SK-N-SH (cell line): ENCODE measurements at regions not wholly inside any gene's neighbourhood (a gene's known extent, or its start where the extent isn't known, plus 50 kb on each side); places are given as distances from the start of the nearest gene placed in this dataset.

Experiments used
- CTCF ChIA-PET: fragments of 300-600, 350-600 bp; formaldehyde crosslinking; extraction: SDS; loops from one replicate; lab custom pipeline; 2021; lab: Yijun Ruan, JAX
- POLR2A ChIA-PET: fragments of 350-600 bp; sonication (Branson Sonifier 250); formaldehyde crosslinking; extraction: SDS; loops from one replicate; lab custom pipeline; 2020; ENCODE audit warnings: antibody characterized with exemption, inconsistent platforms; lab: Yijun Ruan, JAX
- DNase-seq: peaks from one replicate; pipeline ENCODE4 v3.0.0; 2012
- H2AFZ ChIP-seq: fragments of 200-600 bp; sonication (generic); 2 replicates; pipeline ENCODE4 v1.8.1; 2016; ENCODE audit warnings: antibody characterized with exemption, mild to moderate bottlenecking, low read depth
- H3F3A ChIP-seq: fragments of 200-600 bp; sonication (generic); replicated peaks from 2 replicates; pipeline ENCODE3; 2016; ENCODE audit warnings: antibody characterized with exemption, mild to moderate bottlenecking; ENCODE audit not compliant: insufficient read depth
- H3K27ac ChIP-seq, 2 experiments: fragments of 200-500 bp in 1 of 2; fragments of 200-600 bp in 1 of 2; sonication (Bioruptor generic) in 1 of 2; sonication (generic), shearing (Covaris generic) in 1 of 2; 2 replicates each; pipeline versions ENCODE4 v1.5.1 to v1.6.1; 2014 to 2016; ENCODE audit warnings: low read depth in 2 of 2, inconsistent platforms in 1 of 2, low read length in 1 of 2, mild to moderate bottlenecking in 1 of 2, mixed read lengths in 1 of 2
- H3K27me3 ChIP-seq: fragments of 200-600 bp; sonication (generic), shearing (Covaris generic); 2 replicates; pipeline ENCODE4 v1.6.1; 2016; ENCODE audit warnings: mixed run types; ENCODE audit not compliant: insufficient read depth
- H3K36me3 ChIP-seq, 2 experiments: fragments of 200-500 bp in 1 of 2; fragments of 200-600 bp in 1 of 2; sonication (Bioruptor generic) in 1 of 2; sonication (generic) in 1 of 2; replicated peaks in 1 of 2; 2 replicates each; pipeline versions ENCODE3 to v1.5.1; 2014 to 2016; ENCODE audit warnings: low read length in 1 of 2, mild to moderate bottlenecking in 1 of 2; ENCODE audit not compliant: insufficient read depth in 2 of 2, control insufficient read depth in 1 of 2
- H3K4me1 ChIP-seq, 2 experiments: fragments of 200-500 bp in 1 of 2; fragments of 200-600 bp in 1 of 2; sonication (Bioruptor generic) in 1 of 2; sonication (generic), shearing (Covaris generic) in 1 of 2; 2 replicates each; pipeline versions ENCODE4 v1.5.1 to v1.6.1; 2014 to 2016; ENCODE audit warnings: low read depth in 1 of 2, low read length in 1 of 2, mixed run types in 1 of 2; ENCODE audit not compliant: insufficient read depth in 2 of 2, control insufficient read depth in 1 of 2
- H3K4me2 ChIP-seq: fragments of 200-600 bp; sonication (generic), shearing (Covaris generic); 2 replicates; pipeline ENCODE4 v1.6.1; 2017; ENCODE audit warnings: mixed run types
- H3K4me3 ChIP-seq, 2 experiments: fragments of 200-500 bp in 1 of 2; fragments of 200-600 bp in 1 of 2; sonication (Bioruptor generic) in 1 of 2; sonication (generic), shearing (Covaris generic) in 1 of 2; 2 replicates each; pipeline versions ENCODE4 v1.5.1 to v1.8.1; 2014 to 2016; ENCODE audit warnings: low read depth in 2 of 2, inconsistent platforms in 1 of 2, low read length in 1 of 2, mild to moderate bottlenecking in 1 of 2, mixed read lengths in 1 of 2, moderate library complexity in 1 of 2
- H3K79me2 ChIP-seq: fragments of 200-600 bp; sonication (generic); 2 replicates; pipeline ENCODE4 v1.8.1; 2017; ENCODE audit warnings: mild to moderate bottlenecking; ENCODE audit not compliant: insufficient read depth
- H3K9ac ChIP-seq: fragments of 200-600 bp; sonication (generic); 2 replicates; pipeline ENCODE4 v1.6.1; 2017; ENCODE audit warnings: mixed run types
- H3K9me2 ChIP-seq: fragments of 200-600 bp; sonication (generic); 2 replicates; pipeline ENCODE4 v1.6.1; 2017; ENCODE audit warnings: mixed run types
- H3K9me3 ChIP-seq: fragments of 200-600 bp; sonication (generic); 2 replicates; pipeline ENCODE4 v1.6.1; 2017; ENCODE audit warnings: mixed run types, mild to moderate bottlenecking, moderate library complexity
- H4K20me1 ChIP-seq: fragments of 200-600 bp; sonication (generic); 2 replicates; pipeline ENCODE4 v1.6.1; 2017; ENCODE audit warnings: mild to moderate bottlenecking, mixed run types; ENCODE audit not compliant: insufficient read depth
- CHD2 ChIP-seq: fragments of 150-350 bp; IDR thresholded peaks from 2 replicates; pipeline ENCODE4 v1.6.1; 2018; ENCODE audit warnings: low read length; ENCODE audit not compliant: partially characterized antibody
- ELF1 ChIP-seq: IDR thresholded peaks from 2 replicates; pipeline ENCODE4 v1.4.0; 2012
- EP300 ChIP-seq, 2 experiments: IDR thresholded peaks; 2 replicates each; pipeline versions ENCODE4 v1.4.0 to v1.6.1; 2012; ENCODE audit warnings: borderline replicate concordance in 1 of 2, low read depth in 1 of 2, low read length in 1 of 2
- EZH2phosphoT487 ChIP-seq: fragments of 200-600 bp; sonication (generic); IDR thresholded peaks from 2 replicates; pipeline ENCODE4 v1.6.1; 2017; ENCODE audit warnings: low read depth, mixed run types, mild to moderate bottlenecking, antibody characterized with exemption, moderate library complexity, borderline replicate concordance
- IRF3 ChIP-seq: fragments of 150-350 bp; IDR thresholded peaks from 2 replicates; pipeline ENCODE4 v1.6.1; 2016; ENCODE audit warnings: mild to moderate bottlenecking, low read depth, low read length
- MEF2A ChIP-seq: IDR thresholded peaks from 2 replicates; pipeline ENCODE4 v1.4.0; 2012; ENCODE audit warnings: low read depth, borderline replicate concordance
- NRF1 ChIP-seq: IDR thresholded peaks from 2 replicates; pipeline ENCODE4 v1.6.1; 2012; ENCODE audit warnings: low read depth, mild to moderate bottlenecking, low read length
- RCOR1 ChIP-seq: fragments of 150-350 bp; IDR thresholded peaks from 2 replicates; pipeline ENCODE4 v1.6.1; 2017; ENCODE audit warnings: antibody characterized with exemption, low read length
- RFX5 ChIP-seq: IDR thresholded peaks from 2 replicates; pipeline ENCODE4 v1.6.1; 2012; ENCODE audit warnings: mild to moderate bottlenecking, improper control_type of control experiment, low read length
- RXRA ChIP-seq: IDR thresholded peaks from 2 replicates; pipeline ENCODE4 v1.4.0; 2012; ENCODE audit warnings: low read depth, mild to moderate bottlenecking, borderline replicate concordance
- TCF12 ChIP-seq: IDR thresholded peaks from 2 replicates; pipeline ENCODE4 v1.4.0; 2012
- USF1 ChIP-seq: IDR thresholded peaks from 2 replicates; pipeline ENCODE4 v1.4.0; 2012; ENCODE audit warnings: low read depth, borderline replicate concordance
- WGBS: methylation state at CpG from one replicate; pipeline ENCODE4 v1.1.6; 2017; ENCODE audit warnings: low lambda C conversion rate; 5-methylcytosine and 5-hydroxymethylcytosine counted together
- TF ChIP-seq, protein P1 (sequence below): IDR thresholded peaks from 2 replicates; pipeline ENCODE4 v1.4.0; 2012; ENCODE audit warnings: low read depth
- TF ChIP-seq, protein P2 (sequence below): fragments of 200-600 bp; sonication (generic); IDR thresholded peaks from 2 replicates; pipeline ENCODE4 v1.6.1; 2017; ENCODE audit warnings: antibody characterized with exemption, mild to moderate bottlenecking, moderate library complexity

DNA sequence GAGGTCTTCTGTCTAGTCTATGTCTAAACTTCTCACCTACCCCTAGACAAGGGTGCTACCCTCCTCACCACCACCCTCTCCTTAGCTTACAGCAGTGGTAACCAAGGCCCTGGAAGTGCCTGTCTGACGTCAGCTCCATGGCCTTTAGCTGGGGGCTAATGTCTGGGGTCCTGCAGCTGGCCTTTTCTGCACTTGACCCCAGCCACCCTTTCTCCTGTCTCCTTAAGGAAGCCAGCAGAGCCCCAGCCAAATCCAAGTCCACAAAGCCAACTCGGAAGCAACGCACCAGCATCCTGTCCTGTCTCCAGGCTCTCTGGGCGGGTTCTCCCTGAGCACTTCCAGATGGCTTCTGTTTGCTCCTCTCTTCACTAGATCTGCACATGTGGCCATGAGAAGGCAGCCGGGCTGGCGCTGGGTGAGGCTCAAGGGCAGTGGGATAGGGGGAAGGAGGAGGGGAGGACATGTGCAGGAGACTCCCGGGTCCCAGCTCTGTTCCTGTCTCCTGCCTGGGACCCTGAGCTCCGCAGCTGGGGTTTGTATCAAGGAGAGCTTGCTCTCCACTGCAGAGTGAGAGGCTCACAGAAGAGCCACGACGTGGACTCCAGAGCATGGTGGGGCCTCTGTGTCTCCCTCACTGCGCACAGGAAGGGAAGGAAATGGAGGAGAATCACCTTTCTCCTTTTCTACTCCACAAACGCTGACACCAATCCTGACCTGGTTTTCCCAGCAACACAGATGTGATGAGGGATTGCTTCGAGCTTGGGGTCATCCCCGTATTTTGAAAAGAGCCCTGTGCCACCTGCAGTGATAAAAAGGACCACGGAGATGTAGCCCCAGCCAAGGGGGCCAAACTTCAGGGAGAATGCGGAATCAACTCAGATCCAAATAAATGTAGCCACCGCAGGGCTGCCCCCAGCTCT is 204.2 kb downstream of the USP12 start:
- DNase-seq, result peak; percentile 63
- 70% methylated on average over 11 of the region's 17 CpGs for WGBS
- H3K36me3 ChIP-seq, result no peaks in the 10 kb centered on the region
- no peak overlapping the region for H3K4me2 ChIP-seq
- no peak overlapping the region for H3K27ac ChIP-seq
- no peak overlapping the region for H2AFZ ChIP-seq
- ChIA-PET CTCF (interaction anchor here (1.0 to 3.2 kb wide), 7 partner anchors 9 to 392 kb away, joined by 3 to 12 read pairs (median 9); no protein-coding TSS in a partner anchor), POLR2A (no interaction called here)
- no peak overlapping the region for H3K4me3 ChIP-seq
- H3F3A ChIP-seq, result no peaks in the 10 kb centered on the region
- H3K9me2 ChIP-seq, result no peaks in the 10 kb centered on the region
- no peaks in the 10 kb centered on the region for H3K79me2 ChIP-seq
- no peaks in the 10 kb centered on the region for H3K27me3 ChIP-seq
- no peaks in the 10 kb centered on the region for H3K9me3 ChIP-seq
- H4K20me1 ChIP-seq, result no peaks in the 10 kb centered on the region
- H3K9ac ChIP-seq, result no peak overlapping the region
- H3K4me1 ChIP-seq, result peaks cover 0 to 7% of the 10 kb centered on the region in 2 experiments; a peak in 1 of 4 replicates
- TF ChIP-seq USF1 (no peak), RFX5 (no peak), EZH2phosphoT487 (no peak), TCF12 (no peak), RXRA (no peak), EP300 (IDR thresholded peaks at IDR 0.05; ENCODE audit: borderline replicate concordance in 1 of 2, low read depth in 1 of 2, low read length in 1 of 2) (no peak), MEF2A (no peak), CHD2 (no peak), ELF1 (no peak), RCOR1 (no peak), IRF3 (no peak), NRF1 (no peak)
- TF ChIP-seq, protein P1, sequence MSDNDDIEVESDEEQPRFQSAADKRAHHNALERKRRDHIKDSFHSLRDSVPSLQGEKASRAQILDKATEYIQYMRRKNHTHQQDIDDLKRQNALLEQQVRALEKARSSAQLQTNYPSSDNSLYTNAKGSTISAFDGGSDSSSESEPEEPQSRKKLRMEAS, result no peak
- TF ChIP-seq, protein P2, sequence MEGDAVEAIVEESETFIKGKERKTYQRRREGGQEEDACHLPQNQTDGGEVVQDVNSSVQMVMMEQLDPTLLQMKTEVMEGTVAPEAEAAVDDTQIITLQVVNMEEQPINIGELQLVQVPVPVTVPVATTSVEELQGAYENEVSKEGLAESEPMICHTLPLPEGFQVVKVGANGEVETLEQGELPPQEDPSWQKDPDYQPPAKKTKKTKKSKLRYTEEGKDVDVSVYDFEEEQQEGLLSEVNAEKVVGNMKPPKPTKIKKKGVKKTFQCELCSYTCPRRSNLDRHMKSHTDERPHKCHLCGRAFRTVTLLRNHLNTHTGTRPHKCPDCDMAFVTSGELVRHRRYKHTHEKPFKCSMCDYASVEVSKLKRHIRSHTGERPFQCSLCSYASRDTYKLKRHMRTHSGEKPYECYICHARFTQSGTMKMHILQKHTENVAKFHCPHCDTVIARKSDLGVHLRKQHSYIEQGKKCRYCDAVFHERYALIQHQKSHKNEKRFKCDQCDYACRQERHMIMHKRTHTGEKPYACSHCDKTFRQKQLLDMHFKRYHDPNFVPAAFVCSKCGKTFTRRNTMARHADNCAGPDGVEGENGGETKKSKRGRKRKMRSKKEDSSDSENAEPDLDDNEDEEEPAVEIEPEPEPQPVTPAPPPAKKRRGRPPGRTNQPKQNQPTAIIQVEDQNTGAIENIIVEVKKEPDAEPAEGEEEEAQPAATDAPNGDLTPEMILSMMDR, result no peak
